ENCODE measurements at regions not wholly inside any gene's neighbourhood (a gene's known extent, or its start where the extent isn't known, plus 50 kb on each side); places are given as distances from the start of the nearest gene placed in this dataset.

- TF ChIP-seq CTCF (IDR thresholded peaks at IDR 0.05; ENCODE audit: low read depth, low read length) (no peak), MYC (IDR thresholded peaks at IDR 0.05; ENCODE audit: low read depth, low read length) (no peak), POLR2A (IDR thresholded peaks at IDR 0.05; ENCODE audit: extremely low read depth, insufficient read length) (no peak)
Observed at GRCh38 chr2:123853161-123853560, 171.9 kb upstream of the CNTNAP5 start.

All from NB4 (cell line).